ENCODE measurements at regions not wholly inside any gene's neighbourhood (a gene's known extent, or its start where the extent isn't known, plus 50 kb on each side); places are given as distances from the start of the nearest gene placed in this dataset.
A peak's percentile ranks its signal among the peaks of the same experiment; 100 is the strongest.
"Not testable (repeated sequence)": the region's sequence is repeated elsewhere in the genome, so short reads cannot be mapped to it uniquely, and the experiment has no call there.

GRCh38 chr13:37207691-37208451 lies 102.4 kb upstream of the CSNK1A1L start:
- intact Hi-C loops (cut with DNase I, micrococcal nuclease): no loop called here

GRCh38 chr13:37202264-37202663 lies 96.8 kb upstream of the CSNK1A1L start:
- DNase-seq (no peak), ATAC-seq (no peak)
- intact Hi-C loops (cut with DNase I, micrococcal nuclease): no loop called here

More at GRCh38 chr13:37207691-37208451, 102.4 kb upstream of the CSNK1A1L start:
- DNase-seq: no peak
- no peak for ATAC-seq

- no peak for DNase-seq
- ATAC-seq: no peak
- intact Hi-C loops (cut with DNase I, micrococcal nuclease): no loop called here
Measured at GRCh38 chr13:37201081-37201480, 95.6 kb upstream of the CSNK1A1L start.

DNA sequence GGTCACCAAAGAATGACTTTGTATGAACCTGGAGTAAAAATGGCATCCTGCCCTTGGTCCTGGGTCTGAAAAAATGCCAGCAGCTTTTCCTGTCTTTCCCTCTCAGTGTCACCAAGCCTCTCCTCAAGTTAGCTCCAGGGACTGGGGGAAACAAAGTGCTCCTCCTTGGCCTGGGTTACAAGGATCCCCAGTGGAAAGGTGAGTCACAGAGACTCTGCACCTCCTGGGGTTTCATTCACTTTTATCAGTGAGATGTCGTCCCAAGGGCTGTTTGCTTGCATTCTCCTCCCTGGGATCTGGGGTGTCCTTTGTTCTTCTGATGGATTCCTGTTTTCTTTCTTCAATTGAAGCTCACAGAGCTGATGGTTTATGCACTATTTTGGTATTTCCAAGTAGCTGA lies 93.2 kb upstream of the CSNK1A1L start:
- ATAC-seq (no peak), DNase-seq (no peak)
- intact Hi-C loops (cut with DNase I, micrococcal nuclease): no loop called here

GRCh38 chr13:37195621-37196020 lies 90.2 kb upstream of the CSNK1A1L start:
- intact Hi-C loops (cut with DNase I, micrococcal nuclease): no loop called here
- ATAC-seq (no peak), DNase-seq (no peak)

DNA sequence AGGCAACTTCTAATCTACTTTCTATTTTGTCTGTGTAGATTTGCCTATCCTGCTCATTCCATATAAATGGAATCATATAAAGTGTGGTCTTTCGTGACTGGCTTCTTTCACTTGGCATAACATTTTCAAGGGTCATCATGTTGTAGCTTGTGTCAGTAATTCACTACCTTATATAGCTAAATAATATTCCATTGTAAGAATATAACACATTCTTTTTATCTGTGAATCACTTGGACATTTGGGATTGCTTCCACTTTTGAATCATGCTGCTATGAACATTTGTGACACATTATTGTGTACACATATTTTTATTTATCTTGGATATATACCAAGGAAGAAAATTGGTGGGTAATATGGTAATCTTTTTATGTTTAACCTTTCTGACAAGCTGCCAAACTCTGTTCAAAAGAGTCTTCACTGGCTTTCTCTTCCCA lies 89.0 kb upstream of the CSNK1A1L start:
- intact Hi-C loops (cut with DNase I, micrococcal nuclease): no loop called here
- DNase-seq: no peak
- ATAC-seq: no peak

- intact Hi-C loops (cut with DNase I, micrococcal nuclease): no loop called here
- ATAC-seq: no peak
- no peak for DNase-seq
Measured at GRCh38 chr13:37192956-37193355, 87.5 kb upstream of the CSNK1A1L start.

DNA sequence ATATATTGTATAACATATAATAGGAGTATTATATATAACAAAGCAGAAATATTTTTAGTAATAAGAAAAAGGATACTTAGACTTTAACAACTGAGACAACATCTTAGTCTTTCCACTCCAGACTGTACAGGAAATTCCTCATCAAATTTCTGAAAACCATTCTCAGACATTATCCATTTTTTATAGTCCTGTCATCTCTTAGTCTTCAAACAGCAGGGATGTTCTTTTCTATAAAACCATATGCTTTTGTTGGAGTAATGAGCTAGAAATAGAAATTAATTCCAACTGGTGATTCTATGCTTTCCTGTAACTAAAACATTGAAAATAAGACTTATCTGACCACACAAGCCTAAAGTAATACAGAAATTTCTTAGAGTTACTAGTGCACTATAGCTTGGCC lies 82.2 kb upstream of the CSNK1A1L start:
- no peak for ATAC-seq

GRCh38 chr13:37187105-37187504 lies 81.6 kb upstream of the CSNK1A1L start:
- intact Hi-C loops (cut with DNase I, micrococcal nuclease): no loop called here
- ATAC-seq: no peak
- no peak for DNase-seq

More for the DNA sequence above, 82.2 kb upstream of the CSNK1A1L start:
- no peak for DNase-seq
- intact Hi-C loops (cut with DNase I, micrococcal nuclease): no loop called here

DNA sequence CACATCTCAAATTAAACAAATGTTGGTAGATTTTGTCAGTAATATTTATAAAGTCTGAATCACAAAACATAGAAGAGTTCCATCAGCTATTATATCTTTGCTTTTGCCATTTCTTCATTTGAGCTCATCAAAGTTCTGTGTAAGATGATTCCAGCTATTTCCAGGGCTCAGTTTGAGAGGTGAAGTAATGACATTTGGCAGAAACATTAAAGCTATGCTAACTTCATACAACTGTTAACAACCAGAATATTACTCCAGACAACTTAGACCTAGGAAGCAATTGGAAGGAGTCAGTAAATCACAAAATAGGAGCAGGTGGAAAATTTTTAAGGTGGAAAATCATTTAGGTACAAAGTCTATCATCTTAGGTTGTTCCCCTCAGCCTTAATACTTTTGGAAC lies 76.2 kb upstream of the CSNK1A1L start:
- intact Hi-C loops (cut with DNase I, micrococcal nuclease): no loop called here
- no peak for ATAC-seq
- DNase-seq: no peak

DNA sequence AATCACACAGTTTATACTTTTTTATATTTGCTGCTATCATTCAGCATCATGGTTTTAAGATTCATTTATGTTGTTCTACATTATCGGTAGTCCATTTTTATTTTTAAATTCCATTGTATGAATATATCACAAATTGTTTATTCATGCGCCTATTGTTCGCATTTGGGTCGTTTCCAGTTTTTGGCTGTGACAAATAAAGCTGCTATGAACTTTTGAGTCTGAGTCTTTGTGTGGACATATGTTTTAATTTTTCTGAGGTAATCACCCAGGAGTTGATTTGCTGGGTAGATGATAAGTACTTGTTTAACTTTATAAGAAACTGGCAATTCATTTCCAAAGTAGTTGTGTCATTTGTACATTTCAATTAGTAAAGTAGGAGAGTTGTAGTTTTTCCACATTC lies 74.2 kb upstream of the CSNK1A1L start:
- intact Hi-C loops (cut with DNase I, micrococcal nuclease): no loop called here
- no peak for ATAC-seq
- no peak for DNase-seq

GRCh38 chr13:37177125-37177524 lies 71.7 kb upstream of the CSNK1A1L start:
- ATAC-seq: no peak
- intact Hi-C loops (cut with DNase I, micrococcal nuclease): no loop called here

GRCh38 chr13:37175996-37176395 lies 70.5 kb upstream of the CSNK1A1L start:
- intact Hi-C loops (cut with DNase I, micrococcal nuclease): no loop called here
- DNase-seq (no peak), ATAC-seq (no peak)

More at GRCh38 chr13:37177125-37177524, 71.7 kb upstream of the CSNK1A1L start:
- no peak for DNase-seq

GRCh38 chr13:37173214-37173613 lies 67.8 kb upstream of the CSNK1A1L start:
- intact Hi-C loops (cut with DNase I, micrococcal nuclease): no loop called here
- no peak for ATAC-seq

GRCh38 chr13:37172226-37172625 lies 66.8 kb upstream of the CSNK1A1L start:
- intact Hi-C loops (cut with DNase I, micrococcal nuclease); ATAC-seq: not testable (repeated sequence)
- peak in 1 of 2 donors; percentile 7 for DNase-seq

More at GRCh38 chr13:37173214-37173613, 67.8 kb upstream of the CSNK1A1L start:
- no peak for DNase-seq

DNA sequence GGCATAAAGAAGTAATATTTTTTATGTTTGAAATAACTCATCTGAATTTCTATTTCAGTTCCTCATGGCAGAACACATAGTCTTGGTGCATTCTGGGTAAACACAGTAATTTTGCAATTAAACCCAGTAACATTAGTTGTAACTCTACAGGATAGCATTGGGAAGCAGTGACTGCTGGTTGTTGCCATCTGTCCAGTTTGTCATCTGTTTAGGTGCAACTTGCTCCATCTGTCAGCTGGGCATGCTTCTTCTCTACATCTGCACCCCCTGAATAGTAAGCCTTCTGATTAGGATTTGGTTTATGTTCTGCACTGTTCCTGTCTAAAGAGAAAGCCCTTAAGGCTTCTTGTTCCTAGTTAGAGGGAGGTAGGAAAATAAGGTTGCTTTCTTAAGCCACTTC lies 63.5 kb upstream of the CSNK1A1L start:
- intact Hi-C loops (cut with DNase I, micrococcal nuclease): no loop called here
- DNase-seq (no peak), ATAC-seq (no peak)

- no peak for DNase-seq
- intact Hi-C loops (cut with DNase I, micrococcal nuclease): no loop called here
- ATAC-seq: no peak
Measured at GRCh38 chr13:37168151-37168550, 62.7 kb upstream of the CSNK1A1L start.

DNA sequence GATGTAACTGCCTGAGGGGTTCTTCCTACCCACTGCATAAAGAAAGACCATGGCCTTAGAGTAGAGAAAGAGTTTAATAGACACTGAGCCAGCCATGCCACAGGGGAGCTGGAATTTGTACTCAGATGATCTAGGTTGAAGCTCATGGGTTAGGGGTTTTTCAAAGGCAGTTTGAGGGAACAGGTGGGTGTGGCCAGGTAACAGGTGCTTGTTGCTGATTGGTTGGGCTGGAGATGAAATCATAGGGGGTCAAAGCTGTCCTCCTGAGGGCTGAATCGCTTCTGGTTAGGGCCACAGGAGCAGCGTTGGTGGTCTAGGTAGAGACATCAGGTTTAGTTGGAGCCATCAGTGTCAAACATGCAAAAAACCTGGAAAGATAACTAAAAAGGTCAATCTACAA lies 59.2 kb upstream of the CSNK1A1L start:
- DNase-seq: no peak
- intact Hi-C loops (cut with DNase I, micrococcal nuclease): no loop called here
- ATAC-seq: no peak

DNA sequence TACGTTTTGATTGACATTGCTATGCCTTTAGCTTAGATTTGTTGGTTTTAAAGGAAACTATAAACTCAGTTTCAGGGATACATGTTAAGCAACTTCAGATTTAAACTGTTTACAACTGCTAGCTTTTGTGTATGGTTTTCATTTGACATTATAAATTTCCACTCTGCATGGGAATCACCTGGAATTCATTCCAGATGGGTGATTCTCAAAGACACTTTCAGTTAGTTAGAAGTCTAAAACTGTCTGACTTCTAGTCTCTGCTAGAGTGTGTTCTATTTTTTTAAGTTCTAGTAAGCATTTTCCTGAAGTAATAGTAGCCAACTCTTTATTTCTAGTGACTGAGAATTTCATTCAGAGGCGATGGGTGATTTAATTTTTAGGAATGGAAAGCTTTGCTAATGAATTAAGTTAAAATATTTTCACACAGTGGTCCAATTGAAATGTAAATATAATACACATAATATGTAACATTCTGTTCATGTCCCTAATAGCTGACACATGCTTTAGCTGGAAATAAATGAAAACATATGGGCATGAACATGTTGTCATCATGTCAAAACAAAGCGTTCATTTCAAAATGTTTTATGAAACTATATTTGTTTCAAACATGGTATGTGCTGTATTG lies 58.3 kb upstream of the CSNK1A1L start:
- ATAC-seq (no peak), DNase-seq (no peak)
- intact Hi-C loops (cut with DNase I, micrococcal nuclease): no loop called here

- intact Hi-C loops (cut with DNase I, micrococcal nuclease): no loop called here
- DNase-seq: no peak
- ATAC-seq: no peak
Measured at GRCh38 chr13:37158481-37158880, 53.0 kb upstream of the CSNK1A1L start.

All from left colon (tissue), 2 donors.